ENCODE measurements at regions not wholly inside any gene's neighbourhood (a gene's known extent, or its start where the extent isn't known, plus 50 kb on each side); places are given as distances from the start of the nearest gene placed in this dataset.

- DNase-seq (ENCODE audit: extremely low spot score, insufficient read length, low read depth) (no peak), FAIRE-seq (no peak)
Observed at GRCh38 chr5:20617841-20618240, 629.8 kb upstream of the CDH18 start.

- DNase-seq (ENCODE audit: extremely low spot score, insufficient read length, low read depth), result no peak
- FAIRE-seq, result no peak
Observed at GRCh38 chr5:20615888-20616563, 628.0 kb upstream of the CDH18 start.

GRCh38 chr5:20611620-20612019 is 623.6 kb upstream of the CDH18 start:
- DNase-seq (ENCODE audit: extremely low spot score, insufficient read length, low read depth), result no peak
- FAIRE-seq, result no peak

- DNase-seq (ENCODE audit: extremely low spot score, insufficient read length, low read depth) (no peak), FAIRE-seq (no peak)
Observed at GRCh38 chr5:20610681-20611080, 622.7 kb upstream of the CDH18 start.

- no peak for DNase-seq (ENCODE audit: extremely low spot score, insufficient read length, low read depth)
- FAIRE-seq, result no peak
Observed at GRCh38 chr5:20609126-20609525, 621.1 kb upstream of the CDH18 start.

GRCh38 chr5:20608567-20608966 is 620.6 kb upstream of the CDH18 start:
- no peak for DNase-seq (ENCODE audit: extremely low spot score, insufficient read length, low read depth)
- FAIRE-seq, result no peak

GRCh38 chr5:20605732-20606525 is 617.9 kb upstream of the CDH18 start:
- FAIRE-seq, result no peak
- DNase-seq (ENCODE audit: extremely low spot score, insufficient read length, low read depth), result no peak

- no peak for DNase-seq (ENCODE audit: extremely low spot score, insufficient read length, low read depth)
- FAIRE-seq, result no peak
Observed at GRCh38 chr5:20604992-20605391, 617.0 kb upstream of the CDH18 start.

- no peak for DNase-seq (ENCODE audit: extremely low spot score, insufficient read length, low read depth)
- no peak for FAIRE-seq
Observed at GRCh38 chr5:20601678-20602100, 613.7 kb upstream of the CDH18 start.

GRCh38 chr5:20590356-20590755 is 602.4 kb upstream of the CDH18 start:
- FAIRE-seq (no peak), DNase-seq (ENCODE audit: extremely low spot score, insufficient read length, low read depth) (no peak)

GRCh38 chr5:20575571-20575970 is 587.6 kb upstream of the CDH18 start:
- FAIRE-seq, result no peak

GRCh38 chr5:20574576-20574975 is 586.6 kb upstream of the CDH18 start:
- FAIRE-seq, result no peak

More at GRCh38 chr5:20575571-20575970, 587.6 kb upstream of the CDH18 start:
- DNase-seq (ENCODE audit: extremely low spot score, insufficient read length, low read depth), result no peak

GRCh38 chr5:20572614-20573013 is 584.6 kb upstream of the CDH18 start:
- FAIRE-seq (no peak), DNase-seq (ENCODE audit: extremely low spot score, insufficient read length, low read depth) (no peak)

More at GRCh38 chr5:20574576-20574975, 586.6 kb upstream of the CDH18 start:
- DNase-seq (ENCODE audit: extremely low spot score, insufficient read length, low read depth), result no peak

GRCh38 chr5:20570486-20570885 is 582.5 kb upstream of the CDH18 start:
- DNase-seq (ENCODE audit: extremely low spot score, insufficient read length, low read depth) (no peak), FAIRE-seq (no peak)

GRCh38 chr5:20562544-20562943 is 574.5 kb upstream of the CDH18 start:
- FAIRE-seq (no peak), DNase-seq (ENCODE audit: extremely low spot score, insufficient read length, low read depth) (no peak)

GRCh38 chr5:20559845-20560244 is 571.8 kb upstream of the CDH18 start:
- DNase-seq (ENCODE audit: extremely low spot score, insufficient read length, low read depth) (no peak), FAIRE-seq (no peak)

- FAIRE-seq, result no peak
Observed at GRCh38 chr5:20556115-20556763, 568.2 kb upstream of the CDH18 start.

GRCh38 chr5:20555034-20555433 is 567.0 kb upstream of the CDH18 start:
- FAIRE-seq (no peak), DNase-seq (ENCODE audit: extremely low spot score, insufficient read length, low read depth) (no peak)

More at GRCh38 chr5:20556115-20556763, 568.2 kb upstream of the CDH18 start:
- DNase-seq (ENCODE audit: extremely low spot score, insufficient read length, low read depth), result no peak

- FAIRE-seq, result no peak
Observed at GRCh38 chr5:20554001-20554400, 566.0 kb upstream of the CDH18 start.

GRCh38 chr5:20537911-20538703 is 550.1 kb upstream of the CDH18 start:
- DNase-seq (ENCODE audit: extremely low spot score, insufficient read length, low read depth) (no peak), FAIRE-seq (no peak)

More at GRCh38 chr5:20554001-20554400, 566.0 kb upstream of the CDH18 start:
- DNase-seq (ENCODE audit: extremely low spot score, insufficient read length, low read depth), result no peak
